NCI-H69 (cell line): ENCODE measurements at regions not wholly inside any gene's neighbourhood (a gene's known extent, or its start where the extent isn't known, plus 50 kb on each side); places are given as distances from the start of the nearest gene placed in this dataset.
"Not testable (repeated sequence)": the region's sequence is repeated elsewhere in the genome, so short reads cannot be mapped to it uniquely, and the experiment has no call there.

Experiments
- DNase-seq: peaks from one replicate; lab custom pipeline; 2025; lab: John Stamatoyannopoulos, UW

DNA sequence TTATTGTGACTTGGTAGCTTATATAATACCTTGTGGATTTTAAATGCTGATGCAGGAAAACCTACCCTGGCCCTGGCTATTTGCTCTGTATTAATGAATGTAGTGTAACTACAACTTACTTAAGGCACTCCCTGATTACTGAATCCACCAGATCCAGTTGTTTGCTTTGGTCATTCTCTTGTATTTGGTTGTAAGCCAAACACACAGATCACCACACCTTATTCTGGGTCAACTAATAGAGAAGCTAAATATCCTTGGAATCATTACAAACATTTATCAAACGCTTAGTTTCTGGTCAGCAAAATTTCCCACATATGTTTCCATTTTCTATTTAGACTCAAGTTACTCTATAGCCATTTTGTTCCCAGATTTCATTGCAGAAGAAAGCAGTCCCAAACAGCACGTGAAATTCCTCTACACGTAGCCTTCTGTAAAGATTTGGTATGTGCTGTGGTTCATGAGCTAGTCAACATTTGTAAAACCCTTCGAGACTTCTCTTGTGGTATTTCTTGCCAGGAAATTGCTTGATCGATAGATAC lies 322.6 kb downstream of the MEX3B start:
- no peak for DNase-seq

DNA sequence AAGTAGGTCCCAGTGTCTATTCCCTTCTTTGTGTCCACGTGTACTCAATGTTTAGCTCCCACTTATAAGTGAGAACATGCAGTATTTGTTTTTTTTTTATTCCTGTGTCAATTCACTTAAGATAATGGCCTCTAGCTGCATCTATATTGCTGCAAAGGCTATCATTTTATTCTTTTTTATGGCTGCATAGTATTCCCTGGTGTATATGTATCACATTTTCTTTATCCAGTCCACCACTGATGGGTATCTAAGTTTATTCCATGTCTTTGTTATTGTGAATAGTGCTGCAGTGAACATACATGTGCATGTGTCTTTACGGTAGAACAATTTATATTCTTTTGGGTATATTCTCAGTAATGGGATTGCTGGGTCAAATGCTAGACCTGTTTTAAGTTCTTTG lies 329.4 kb downstream of the MEX3B start:
- not testable (repeated sequence) for DNase-seq

DNA sequence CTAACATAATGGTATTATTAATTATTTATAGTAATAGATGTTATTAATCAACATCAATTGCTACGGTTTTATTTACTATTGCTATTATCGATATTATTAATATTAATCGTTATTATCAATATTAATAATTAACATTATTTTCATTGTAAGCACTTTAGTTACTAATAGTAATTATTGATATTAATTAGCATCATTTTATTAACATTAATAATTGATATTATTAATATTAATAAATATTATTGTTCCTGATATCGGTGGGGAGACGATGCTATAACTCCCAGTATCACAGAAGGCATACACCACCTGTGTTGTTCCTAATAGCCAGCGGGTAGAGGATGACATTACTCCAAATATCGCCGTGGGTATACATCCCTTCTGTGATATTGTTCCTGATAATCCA lies 335.5 kb downstream of the MEX3B start:
- DNase-seq = no peak

DNA sequence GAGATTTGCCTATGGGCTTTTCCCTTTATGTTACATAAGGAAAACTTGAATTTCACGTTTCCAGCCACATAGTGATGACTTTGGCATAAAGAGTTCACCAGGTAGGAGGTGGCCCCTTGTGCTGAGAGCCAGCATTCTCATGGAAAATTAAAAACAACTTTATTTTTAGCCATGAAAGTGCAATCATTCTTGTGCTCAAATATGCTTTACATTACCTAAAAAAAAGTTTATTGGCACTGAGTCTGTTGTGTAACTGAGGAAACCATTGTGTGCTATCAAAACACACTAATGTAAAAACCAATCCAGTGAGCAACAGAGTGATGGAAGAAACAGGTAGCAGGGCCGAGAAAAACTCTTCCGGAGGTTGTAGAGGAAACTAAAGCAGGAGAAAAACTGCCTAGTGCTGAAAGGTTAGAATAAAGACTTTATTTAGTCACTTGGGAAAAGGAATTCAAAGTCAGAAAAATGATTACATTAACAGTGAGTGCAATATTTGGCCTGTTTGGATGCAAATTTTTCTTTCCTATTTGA lies 332.9 kb upstream of the TMC3 start:
- not testable (repeated sequence) for DNase-seq

DNA sequence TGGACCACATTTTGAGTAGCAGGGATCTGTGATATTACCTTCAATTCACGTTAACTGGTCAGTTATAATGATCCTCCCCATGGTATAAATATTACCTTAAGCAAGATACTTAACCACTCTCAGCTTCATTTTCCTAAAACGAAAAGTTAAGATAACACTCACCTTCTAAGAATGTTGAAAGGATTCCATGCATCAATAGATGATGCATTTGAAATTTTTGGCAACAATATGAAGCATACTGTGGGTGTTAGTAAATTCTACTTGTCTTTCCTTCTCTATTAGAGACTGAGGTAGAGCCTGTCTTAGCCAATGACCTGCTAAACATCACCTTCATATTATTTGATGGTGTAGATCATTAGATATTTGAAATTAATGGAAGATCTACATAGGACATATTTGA lies 331.7 kb upstream of the TMC3 start:
- DNase-seq = not testable (repeated sequence)

DNA sequence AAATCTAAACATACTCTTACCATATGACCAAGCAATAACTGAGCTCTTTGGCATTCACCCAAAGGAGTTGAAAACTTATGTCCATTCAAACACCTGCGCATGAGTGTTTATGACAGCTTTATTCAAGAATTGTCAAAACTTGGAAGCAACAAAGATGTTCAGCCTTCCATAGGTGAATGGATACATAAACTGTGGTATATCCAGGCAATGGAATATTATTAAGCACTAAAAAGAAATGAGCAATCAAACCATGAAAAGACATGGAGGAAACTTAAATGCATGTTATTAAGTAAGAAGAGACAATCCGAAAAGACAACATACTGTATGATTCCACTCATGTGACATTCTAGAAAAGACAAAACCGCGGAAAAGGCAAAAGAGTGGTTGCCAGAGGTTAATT lies 312.0 kb upstream of the TMC3 start:
- DNase-seq = no peak

DNA sequence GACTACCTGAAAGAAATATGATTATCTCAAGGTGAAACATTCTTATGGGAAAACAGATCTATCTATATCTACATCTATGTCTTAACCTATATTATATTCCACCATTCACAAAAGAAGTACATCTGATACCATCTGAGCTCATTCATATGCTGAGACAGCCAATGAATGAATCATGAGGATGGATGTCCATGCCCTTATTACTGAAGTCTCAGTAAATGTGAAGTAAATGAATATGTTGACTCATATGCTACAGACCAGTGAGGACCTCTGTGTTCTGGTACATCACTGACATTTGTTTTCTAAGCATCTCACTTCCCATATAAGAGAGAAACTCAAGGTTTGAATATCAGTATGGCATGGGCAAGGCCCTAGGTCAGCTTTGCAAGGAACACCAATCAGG lies 311.2 kb upstream of the TMC3 start:
- no peak for DNase-seq

DNA sequence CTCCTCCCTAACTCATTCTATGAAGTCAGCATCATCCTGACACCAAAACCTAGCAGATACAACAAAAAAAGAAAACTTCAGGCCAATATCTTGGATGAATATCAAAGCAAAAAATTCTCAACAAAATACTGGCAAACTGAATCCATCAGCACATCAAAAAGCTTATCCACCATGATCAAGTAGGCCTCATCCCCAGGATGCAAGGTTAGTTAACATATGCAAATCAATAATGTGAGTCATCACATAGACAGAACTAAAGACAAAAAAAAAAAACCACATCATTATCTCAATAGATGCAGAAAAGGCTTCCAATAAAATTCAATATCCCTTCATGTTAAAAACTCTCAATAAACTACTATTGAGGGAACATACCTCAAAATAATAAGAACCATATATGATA lies 306.8 kb upstream of the TMC3 start:
- DNase-seq = no peak

DNA sequence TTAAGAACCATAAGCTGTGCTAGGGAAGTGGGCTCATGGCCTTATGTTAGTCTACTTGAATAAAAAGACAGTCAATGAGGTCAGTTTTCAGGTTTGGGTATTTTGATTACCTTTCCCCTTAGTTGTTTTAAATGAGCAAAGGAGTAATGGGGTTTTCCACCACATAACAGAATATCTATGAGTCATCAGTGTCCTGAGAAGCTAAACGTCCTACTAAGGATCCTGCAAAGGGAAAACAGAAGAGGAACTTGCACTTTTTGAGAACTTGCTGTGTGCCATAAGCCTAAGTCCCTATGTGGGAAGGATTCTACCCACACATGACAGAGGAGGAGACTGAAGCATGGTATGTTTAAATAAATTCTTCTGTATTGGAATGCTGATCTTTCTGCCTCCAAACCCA lies 292.8 kb upstream of the TMC3 start:
- DNase-seq = no peak

DNA sequence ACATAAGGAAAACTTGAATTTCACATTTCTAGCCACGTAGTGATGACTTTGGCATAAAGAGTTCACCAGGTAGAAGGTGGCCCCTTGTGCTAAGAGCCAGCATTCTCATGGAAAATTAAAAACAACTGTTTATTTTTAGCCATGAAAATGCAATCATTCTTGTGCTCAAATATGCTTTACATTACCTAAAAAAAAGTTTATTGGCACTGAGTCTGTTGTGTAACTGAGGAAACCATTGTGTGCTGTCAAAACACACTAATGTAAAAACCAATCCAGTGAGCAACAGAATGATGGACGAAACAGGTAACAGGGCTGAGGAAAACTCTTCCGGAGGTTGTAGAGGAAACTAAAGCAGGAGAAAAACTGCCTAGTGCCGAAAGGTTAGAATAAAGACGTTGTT lies 287.0 kb upstream of the TMC3 start:
- DNase-seq = no peak

DNA sequence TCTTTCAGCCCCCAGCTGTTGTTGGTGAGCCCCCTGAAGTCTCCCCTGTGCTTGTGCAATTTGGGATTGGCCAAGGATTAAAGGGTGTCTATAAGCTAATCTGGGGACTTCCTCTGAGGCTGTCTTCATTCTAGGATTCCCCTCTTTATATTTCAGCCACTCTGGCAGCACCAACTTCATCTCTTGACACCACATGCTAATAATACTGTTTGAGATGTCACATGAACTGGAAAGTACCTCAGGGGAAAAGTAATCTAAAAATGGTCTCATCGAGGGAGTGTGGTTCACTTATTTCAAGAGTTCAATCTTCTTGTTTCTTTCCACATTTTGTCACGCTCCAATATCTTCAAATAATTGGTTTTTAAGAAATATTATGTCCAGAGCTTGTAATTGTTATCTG lies 279.2 kb upstream of the TMC3 start:
- no peak for DNase-seq

DNA sequence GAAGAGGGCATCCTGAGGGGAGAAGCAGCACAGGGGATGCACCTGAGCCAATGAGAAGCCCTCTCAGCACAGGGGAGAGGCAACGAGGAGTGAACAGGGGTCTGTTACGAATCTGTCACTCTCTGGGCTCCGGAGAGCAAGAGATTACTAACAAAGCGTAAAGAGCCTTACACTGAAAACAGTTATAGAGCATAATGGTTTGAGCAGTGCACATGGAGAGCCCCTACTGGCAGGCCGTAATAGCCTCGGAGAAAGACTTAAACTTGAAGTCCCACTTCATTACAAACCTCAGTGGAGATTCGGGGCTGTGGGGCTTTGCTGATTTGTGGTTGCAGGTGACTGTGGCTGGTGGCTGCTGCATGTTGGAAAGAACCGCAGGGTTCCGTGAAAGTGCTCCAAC lies 271.5 kb upstream of the TMC3 start:
- DNase-seq = no peak

DNA sequence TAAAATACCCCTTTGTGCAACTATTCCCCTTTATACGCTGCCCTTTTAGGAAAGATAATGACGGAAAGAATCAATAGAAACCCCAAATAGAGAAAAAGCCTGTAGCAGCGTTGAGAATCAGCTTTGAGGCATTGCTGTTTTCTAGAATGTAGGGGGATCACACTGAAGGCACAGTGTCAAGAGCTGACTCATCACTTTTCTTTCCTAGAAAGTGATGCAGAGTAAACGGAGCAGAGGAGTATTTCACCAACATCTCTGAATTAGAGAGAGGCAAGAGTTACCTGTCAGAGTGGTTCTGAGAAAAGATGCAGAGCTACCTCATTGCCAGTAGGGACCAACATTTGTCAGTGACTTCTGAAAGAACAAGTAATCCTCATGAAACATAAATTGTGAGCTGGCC lies 269.8 kb upstream of the TMC3 start:
- no peak for DNase-seq

DNA sequence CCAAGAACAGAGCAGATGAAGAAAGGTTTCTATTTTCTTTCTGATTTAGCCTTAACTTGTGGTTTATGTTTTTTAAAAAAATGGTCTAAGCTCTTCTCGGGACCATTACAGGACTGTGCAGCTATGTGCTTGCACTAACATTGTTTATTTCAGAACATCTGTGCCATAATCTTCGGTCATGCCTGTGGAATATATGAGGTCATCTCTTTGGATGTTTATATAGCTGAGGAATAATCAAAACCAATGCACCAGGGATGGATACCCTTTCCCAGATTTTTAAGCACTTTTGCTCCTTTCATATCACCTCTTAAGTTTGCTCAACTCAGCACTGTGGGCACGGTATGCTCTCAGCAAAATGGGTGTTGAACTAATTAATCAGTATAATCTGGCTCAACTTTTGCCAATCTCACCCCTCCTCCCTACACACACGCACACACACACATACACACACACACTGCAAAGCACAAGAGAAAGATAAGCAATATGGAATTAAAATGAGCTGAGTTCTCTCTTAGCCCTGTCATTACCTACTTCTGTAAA lies 268.5 kb upstream of the TMC3 start:
- DNase-seq = no peak

DNA sequence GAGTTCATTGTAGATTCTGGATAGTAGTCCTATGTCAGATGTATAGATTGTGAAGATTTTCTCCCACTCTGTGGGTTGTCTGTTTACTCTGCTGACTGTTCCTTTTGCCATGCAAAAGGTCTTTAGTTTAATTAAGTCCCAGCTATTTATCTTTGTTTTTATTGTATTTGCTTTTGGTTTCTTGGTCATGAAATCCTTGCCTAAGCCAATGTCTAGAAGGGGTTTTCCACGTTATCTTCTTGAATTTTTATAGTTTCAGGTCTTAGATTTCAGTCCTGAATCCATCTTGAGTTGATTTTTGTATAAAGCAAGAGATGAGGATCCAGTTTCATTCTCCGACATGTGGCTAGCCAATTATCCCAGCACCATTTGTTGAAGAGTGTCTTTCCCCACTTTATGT lies 262.1 kb upstream of the TMC3 start:
- DNase-seq = not testable (repeated sequence)

DNA sequence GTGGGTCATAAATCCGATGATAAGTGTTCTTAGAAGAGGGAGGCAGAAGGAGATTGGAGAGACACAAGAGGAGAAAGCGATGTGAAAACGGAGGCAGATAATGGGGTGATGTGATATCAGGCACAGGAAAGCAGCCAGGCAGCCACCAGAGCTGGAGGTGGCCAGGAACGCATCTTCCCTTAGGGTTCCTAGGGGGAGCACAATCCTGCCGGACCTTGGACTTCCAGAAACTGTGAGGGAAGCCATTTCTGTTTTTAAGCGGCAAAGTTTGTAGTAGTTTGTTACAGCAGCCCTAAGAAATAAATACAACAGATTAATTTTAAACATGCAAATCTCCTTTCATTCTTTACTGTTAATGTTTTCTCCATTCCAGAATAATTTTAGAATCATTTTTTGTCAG lies 259.9 kb upstream of the TMC3 start:
- no peak for DNase-seq

DNA sequence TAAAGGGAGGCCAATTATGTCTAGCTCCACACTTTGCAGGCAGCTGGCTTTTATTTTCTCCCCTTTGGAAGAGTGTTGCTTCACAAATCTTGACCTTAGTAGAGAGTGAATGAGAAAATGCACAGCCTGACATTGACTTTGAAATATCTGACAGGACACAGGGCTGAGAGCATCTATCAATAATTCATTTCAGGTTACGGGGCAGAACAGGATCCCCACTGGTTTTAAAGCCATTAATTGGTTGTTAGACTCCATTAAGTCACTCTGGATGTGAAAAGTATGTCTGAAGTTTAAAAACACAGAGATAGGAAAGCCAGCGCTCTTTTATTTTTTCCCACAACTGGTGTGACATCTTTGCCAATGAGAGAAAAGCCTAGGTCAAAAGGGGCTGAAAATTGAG lies 251.9 kb upstream of the TMC3 start:
- no peak for DNase-seq

DNA sequence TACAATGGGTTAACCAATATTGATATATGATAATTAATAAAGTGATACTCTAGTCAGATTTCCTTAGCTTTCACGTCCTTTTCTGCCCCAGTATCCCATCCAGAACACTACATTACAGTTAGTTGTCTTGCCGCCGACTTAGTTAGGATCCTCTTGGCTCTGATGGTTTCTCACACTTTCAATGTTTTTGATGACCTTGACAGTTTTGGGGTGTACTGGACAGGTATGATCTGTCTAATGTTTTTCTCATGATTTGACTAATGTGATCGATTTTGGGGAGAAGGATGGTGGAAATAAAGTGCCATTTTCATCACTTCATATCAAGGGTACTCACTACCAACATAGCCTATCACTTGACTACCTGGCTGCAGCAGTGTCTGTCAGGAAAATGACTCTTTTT lies 245.0 kb upstream of the TMC3 start:
- DNase-seq = no peak

DNA sequence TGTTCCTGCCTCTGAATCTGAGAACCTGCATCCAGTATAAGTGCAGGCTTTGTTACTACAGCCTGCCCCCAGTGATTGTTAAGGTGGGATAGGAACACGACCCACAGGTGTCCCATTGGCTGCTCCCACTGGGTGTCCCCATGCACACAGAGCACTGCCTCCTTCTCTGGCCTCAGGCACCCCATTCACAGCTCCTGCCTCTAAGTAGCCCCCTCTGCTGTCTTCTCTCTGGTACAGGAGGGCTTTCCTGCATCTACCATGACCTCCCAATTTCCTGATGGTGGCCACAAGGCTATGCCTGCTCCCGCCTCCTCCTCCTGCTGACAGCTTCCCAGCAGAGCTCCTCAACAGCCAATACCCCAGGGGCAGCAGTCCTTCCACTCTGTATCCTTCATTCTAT lies 238.6 kb upstream of the TMC3 start:
- DNase-seq = no peak

DNA sequence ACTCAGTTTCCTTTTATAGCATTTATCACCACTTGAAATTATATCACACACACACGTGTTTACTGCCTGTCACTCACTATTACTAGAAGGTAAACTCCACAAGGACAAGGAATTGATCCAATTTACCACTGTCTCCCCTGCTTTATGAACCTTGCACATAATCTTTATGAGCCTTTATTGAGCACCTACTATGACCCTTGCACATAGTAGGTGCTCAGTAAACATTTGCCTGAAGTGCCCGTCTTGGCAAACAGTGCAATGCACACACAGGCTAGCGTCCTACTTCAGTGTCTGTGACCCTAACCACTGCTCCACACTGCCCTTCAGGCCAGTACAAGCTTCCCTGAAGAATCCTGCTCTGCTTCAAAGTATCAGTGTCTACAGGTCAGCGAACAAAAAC lies 237.7 kb upstream of the TMC3 start:
- DNase-seq = no peak

DNA sequence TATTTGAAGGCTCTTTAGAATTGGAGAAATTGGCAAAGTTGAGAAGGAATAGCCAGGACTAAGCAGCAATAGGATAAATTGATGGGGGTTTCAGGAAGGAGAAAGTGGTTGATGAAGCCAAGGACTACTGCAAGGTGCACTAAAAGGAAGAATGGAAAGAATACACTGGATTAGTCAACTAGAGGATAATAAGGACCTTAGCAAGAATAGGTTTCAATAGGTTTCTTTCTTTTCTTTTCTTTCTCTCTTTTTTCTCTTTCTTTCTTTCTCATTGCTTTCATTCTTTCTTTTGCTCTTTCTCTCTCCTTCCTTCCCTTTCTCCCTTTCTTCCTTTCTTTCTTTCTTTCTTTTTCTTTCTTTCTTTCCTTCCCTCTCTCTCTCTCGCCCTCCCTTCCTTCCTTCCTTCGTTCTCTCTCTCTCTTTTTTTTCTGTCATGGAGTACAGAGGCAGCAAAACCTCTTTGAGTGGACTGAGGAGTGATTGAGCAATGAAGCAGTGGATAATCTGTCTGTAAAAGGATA lies 234.4 kb upstream of the TMC3 start:
- DNase-seq = no peak

DNA sequence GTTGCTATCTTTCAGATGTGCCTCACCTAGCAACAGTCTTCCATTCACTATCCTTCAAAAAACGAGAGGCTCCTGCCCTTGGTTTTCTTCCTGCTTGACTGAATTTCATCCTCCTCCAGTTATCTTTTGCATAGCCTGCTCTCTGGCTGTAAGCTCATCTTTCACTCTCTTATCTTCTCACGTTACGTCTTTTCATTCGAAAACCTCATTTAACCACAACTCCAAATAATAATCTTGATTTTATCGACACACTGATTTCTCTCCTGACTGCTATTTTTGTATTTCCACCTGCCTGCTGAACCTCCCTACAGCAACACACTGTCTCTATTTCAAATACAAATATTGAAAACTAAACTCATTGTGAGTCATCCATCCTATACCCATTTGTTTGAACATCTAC lies 230.7 kb upstream of the TMC3 start:
- no peak for DNase-seq

DNA sequence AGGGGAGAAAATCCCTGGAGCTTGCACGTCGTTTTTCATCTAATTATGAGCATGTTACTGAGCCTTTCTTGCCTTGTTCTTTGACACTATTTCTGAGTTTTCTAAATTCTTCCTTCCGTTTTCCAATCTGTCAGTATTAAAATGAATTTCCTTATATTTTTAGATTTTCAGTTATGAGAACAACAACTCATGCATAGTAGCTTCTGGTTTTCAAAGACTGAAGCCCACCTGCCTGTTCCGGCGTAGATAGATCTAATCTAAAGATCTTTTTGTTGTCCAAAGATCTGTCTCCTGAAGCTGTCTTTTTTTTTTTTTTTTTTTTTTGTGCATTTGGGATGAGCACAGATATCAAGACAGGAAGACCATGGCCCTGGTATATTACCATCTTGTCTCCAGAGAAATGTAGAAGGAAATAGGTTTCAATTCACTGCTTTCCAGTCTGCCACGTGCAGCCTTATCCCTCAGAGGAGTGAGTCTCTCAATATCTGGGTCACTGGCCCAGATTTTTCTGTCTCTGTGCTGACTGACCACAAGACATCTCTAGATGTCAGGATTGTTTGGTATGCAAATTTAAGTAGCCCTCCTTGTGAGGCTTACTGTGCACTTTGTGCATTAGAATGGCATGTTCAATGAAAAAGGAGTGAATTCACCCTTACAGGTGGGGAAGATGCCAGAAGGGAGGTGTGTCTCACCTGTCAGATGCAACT lies 222.3 kb upstream of the TMC3 start:
- no peak for DNase-seq

DNA sequence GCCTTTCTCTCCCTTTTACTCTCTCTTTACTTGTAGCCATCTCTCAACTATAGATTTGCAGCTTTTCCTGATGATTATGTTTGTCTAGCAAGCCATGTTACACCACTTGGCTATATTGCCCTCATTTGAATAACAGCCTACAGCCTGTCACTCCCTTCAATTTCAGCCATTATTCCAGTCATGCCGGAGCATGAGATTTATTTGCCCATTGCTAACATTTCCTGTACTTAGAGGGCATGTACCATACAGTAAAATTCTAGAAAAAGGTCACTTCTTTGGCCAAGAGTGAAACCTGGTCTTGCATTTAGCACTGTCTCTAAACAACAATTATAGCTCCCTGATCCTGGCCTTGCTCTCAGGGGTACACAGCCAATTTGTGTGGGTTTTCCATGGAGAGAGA lies 221.7 kb upstream of the TMC3 start:
- DNase-seq = peak; percentile 1
